Tongue (tissue), 1 donor: ENCODE measurements at regions not wholly inside any gene's neighbourhood (a gene's known extent, or its start where the extent isn't known, plus 50 kb on each side); places are given as distances from the start of the nearest gene placed in this dataset.

Source experiments
- DNase-seq: peaks from one replicate; pipeline ENCODE4 v3.0.0-alpha.2; 2015

GRCh38 chr20:40488401-40488800, 200.6 kb downstream of the MAFB start:
- no peak for DNase-seq

- no peak for DNase-seq
Observed at GRCh38 chr20:40486297-40486696, 202.7 kb downstream of the MAFB start.

- no peak for DNase-seq
Observed at GRCh38 chr20:40481743-40482458, 207.1 kb downstream of the MAFB start.

GRCh38 chr20:40481337-40481736, 207.7 kb downstream of the MAFB start:
- DNase-seq, result no peak

GRCh38 chr20:40477805-40478204, 211.2 kb downstream of the MAFB start:
- DNase-seq, result no peak

GRCh38 chr20:40476461-40476860, 212.6 kb downstream of the MAFB start:
- DNase-seq, result no peak

- no peak for DNase-seq
Observed at GRCh38 chr20:40472905-40473304, 216.1 kb downstream of the MAFB start.

GRCh38 chr20:40471261-40471629, 217.8 kb downstream of the MAFB start:
- DNase-seq, result peak; percentile 51

GRCh38 chr20:40470445-40471260, 218.4 kb downstream of the MAFB start:
- DNase-seq, result peak; percentile 63

GRCh38 chr20:40468759-40469158, 220.3 kb downstream of the MAFB start:
- DNase-seq, result no peak

- DNase-seq, result no peak
Observed at GRCh38 chr20:40467703-40468411, 221.2 kb downstream of the MAFB start.

- no peak for DNase-seq
Observed at GRCh38 chr20:40467067-40467466, 222.0 kb downstream of the MAFB start.

GRCh38 chr20:40464731-40465208, 224.3 kb downstream of the MAFB start:
- no peak for DNase-seq

GRCh38 chr20:40463171-40463570, 225.9 kb downstream of the MAFB start:
- no peak for DNase-seq

- DNase-seq, result no peak
Observed at GRCh38 chr20:40462566-40462965, 226.5 kb downstream of the MAFB start.

- no peak for DNase-seq
Observed at GRCh38 chr20:40459299-40459698, 229.7 kb downstream of the MAFB start.

- DNase-seq, result no peak
Observed at GRCh38 chr20:40457404-40457803, 231.6 kb downstream of the MAFB start.

GRCh38 chr20:40452758-40453157, 236.3 kb downstream of the MAFB start:
- no peak for DNase-seq

- no peak for DNase-seq
Observed at GRCh38 chr20:40451552-40451951, 237.5 kb downstream of the MAFB start.

- DNase-seq, result no peak
Observed at GRCh38 chr20:40449974-40450616, 238.9 kb downstream of the MAFB start.

- no peak for DNase-seq
Observed at GRCh38 chr20:40449144-40449690, 239.8 kb downstream of the MAFB start.

GRCh38 chr20:40446888-40447287, 242.1 kb downstream of the MAFB start:
- DNase-seq, result no peak
